Hematopoietic multipotent progenitor cell (in vitro differentiated cells): ENCODE measurements at regions not wholly inside any gene's neighbourhood (a gene's known extent, or its start where the extent isn't known, plus 50 kb on each side); places are given as distances from the start of the nearest gene placed in this dataset.
A peak's percentile ranks its signal among the peaks of the same experiment; 100 is the strongest.
"Not testable (repeated sequence)": the region's sequence is repeated elsewhere in the genome, so short reads cannot be mapped to it uniquely, and the experiment has no call there.

Source experiments
- DNase-seq, 3 donors: peaks; one replicate each; pipeline ENCODE4 v3.0.0-alpha.2; 2011 to 2015; ENCODE audit warnings: low read depth in 2 of 3, low spot score in 2 of 3

DNA sequence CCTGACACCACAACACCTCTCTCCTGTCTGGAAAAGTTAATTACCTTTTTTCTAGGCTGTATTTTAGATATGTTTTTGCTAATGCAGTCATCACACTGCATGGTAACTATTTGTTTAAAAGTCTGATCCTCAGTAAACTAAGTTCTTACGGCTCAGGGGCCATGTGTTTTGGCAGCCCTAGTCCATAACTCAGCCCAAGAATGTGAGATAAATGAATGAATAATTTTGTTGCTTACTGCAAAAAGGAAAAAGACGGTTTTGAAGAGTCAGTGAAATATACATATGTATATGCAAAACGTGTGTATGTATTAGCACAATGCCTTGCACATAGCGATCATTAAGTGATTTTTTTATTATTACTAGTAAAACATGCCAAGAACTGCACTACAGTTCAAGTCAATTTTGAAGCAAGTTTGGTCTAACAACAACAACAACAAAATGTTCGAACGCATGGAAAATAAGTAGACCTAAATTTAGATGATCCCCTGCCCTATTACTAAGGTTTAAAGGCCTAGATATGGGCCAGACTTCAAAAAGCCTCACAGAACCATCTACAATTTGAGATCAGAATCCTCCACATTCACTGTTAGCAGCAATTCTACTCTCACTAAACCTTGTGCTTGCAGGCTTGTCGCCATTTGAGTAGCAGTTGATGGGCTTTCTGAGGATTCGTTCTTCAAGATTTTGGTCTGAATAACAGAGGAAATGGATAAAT lies 140.0 kb downstream of the NDUFA12 start:
- no peak for DNase-seq

GRCh38 chr12:94862421-94862820 lies 141.1 kb downstream of the NDUFA12 start:
- no peak for DNase-seq

- DNase-seq: no peak
Measured at GRCh38 chr12:94856324-94856723, 147.2 kb downstream of the NDUFA12 start.

GRCh38 chr12:94855853-94856252 lies 147.6 kb downstream of the NDUFA12 start:
- no peak for DNase-seq

DNA sequence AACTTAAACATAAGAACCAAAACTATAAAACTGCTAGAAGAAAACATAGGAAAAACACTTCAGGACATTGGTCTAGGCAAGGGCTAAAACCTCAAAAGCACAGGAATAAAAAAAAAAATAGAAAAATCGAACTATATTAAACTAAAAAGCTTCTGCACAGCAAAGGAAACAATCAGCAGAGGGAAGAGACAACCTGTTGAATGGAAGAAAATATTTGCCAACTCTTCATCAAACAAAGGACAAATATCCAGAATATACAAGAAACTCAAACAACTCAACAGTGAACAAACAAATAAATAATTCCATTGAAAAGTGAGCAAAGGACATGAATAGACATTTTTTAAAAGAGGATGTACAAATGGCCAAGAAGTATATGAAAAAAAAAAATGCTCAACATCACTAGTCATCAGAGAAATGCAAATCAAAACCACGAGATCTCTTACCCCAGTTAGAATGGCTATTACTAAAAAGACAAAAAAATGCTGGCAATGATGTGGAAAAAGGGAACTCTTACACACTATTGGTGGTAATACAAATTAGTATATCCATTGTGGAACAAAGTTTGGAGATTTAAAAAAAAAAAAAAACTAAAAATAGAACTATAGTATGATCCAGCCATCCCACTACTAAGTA lies 152.0 kb downstream of the NDUFA12 start:
- peak in 1 of 3 donors; percentile 20 for DNase-seq

DNA sequence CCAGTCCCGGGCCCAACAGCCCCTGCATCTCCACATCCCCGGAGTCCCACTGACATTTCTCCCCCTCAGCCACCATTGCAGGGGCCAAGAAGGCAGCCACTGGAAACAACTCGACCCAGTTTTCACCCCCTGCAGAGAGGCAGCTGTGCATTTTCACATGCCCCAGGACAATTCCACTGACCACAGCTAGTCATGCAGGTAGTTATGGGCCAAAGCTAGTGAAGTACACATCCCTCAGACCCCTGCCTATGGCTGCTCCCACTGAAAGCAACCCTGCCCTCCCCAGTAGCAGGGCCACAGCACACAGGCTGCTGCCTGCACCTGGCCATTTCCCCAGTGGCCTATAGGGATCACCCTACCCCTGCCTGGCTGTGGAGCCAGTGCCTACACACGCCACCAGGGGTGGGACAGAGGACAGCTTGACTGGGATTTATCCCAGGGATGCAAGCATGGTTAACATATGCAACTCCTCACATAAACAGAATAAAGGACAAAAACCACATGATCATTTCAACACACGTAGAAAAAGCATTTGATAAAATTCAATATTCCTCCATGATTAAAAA lies 154.0 kb downstream of the NDUFA12 start:
- no peak for DNase-seq

GRCh38 chr12:94848966-94849365 lies 154.5 kb downstream of the NDUFA12 start:
- DNase-seq: no peak

- DNase-seq: no peak
Measured at GRCh38 chr12:94845110-94845509, 158.4 kb downstream of the NDUFA12 start.

DNA sequence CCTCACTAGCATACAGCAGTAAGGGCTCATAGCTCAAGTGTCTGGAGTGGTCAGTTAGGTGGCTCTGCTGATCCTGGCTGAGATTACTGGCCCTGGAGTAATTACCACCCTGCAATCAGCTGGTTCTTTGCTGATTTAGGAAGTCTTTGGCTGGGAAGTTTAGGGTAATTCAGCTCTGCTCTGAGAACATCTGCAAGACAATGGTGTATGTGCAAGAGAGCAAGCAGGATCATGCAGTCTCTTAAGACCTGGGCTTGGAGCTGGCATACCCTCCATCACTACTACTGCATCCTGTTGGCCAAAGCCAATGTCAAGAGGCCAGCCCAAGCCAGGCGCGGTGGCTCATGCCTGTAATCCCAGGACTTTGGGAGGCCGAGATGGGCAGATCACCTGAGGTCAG lies 159.0 kb downstream of the NDUFA12 start:
- no peak for DNase-seq

DNA sequence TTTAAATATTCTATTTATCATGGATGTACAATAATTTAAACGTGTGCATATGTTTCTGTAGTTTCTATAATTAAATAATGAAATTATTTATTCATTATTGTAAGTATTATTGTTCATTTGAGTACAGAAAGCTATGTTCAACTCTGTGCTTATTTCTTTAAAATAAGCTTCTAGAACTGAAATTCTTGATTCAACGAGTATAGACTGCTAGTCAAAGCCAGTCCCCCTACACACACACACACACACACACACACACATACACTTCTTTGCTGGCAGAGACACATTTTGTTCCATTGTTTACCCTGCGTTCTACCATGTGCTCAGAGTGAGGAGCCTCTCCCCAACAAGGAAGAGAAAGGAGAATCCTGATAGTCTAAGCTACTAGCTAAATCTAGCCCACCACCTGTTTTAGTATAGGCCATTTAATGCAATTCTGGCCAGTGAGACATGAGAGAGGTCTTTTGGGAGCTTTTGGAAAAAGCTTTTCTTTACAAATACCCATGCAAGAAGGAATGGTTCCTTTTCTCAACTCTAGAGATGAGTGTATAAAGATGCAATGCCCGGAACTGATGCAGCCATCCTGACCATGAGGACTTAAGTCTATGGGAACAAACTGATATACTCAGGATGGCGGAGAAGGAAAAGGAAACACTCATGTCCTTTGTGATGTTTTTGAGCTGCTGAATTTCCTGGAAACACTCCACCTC lies 161.4 kb downstream of the NDUFA12 start:
- DNase-seq: no peak

- no peak for DNase-seq
Measured at GRCh38 chr12:94841177-94841576, 162.3 kb downstream of the NDUFA12 start.

GRCh38 chr12:94839347-94839746 lies 164.2 kb downstream of the NDUFA12 start:
- no peak for DNase-seq

- not testable (repeated sequence) for DNase-seq
Measured at GRCh38 chr12:94836952-94837670, 166.4 kb downstream of the NDUFA12 start.

GRCh38 chr12:94834036-94834625 lies 169.4 kb downstream of the NDUFA12 start:
- no peak for DNase-seq

- no peak for DNase-seq
Measured at GRCh38 chr12:94832780-94833681, 170.5 kb downstream of the NDUFA12 start.

DNA sequence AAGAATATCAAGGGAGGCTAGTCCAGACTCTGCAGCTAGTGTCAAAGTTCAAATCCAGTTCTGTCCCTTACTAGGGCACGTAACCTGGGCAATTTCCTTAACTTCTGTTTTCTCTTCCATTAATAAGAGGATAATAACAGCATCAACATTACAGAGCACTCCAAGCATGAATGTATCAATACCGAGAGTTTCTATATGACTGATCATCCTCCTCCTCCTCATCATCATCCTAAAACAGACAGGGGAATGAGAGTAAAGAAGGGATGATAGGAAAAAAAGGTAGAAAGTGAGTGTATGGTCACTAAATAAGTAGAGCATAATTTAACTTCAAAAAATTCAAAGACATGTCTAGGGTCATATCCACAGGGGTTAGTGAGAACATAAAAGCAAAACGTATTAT lies 171.4 kb downstream of the NDUFA12 start:
- DNase-seq: no peak

DNA sequence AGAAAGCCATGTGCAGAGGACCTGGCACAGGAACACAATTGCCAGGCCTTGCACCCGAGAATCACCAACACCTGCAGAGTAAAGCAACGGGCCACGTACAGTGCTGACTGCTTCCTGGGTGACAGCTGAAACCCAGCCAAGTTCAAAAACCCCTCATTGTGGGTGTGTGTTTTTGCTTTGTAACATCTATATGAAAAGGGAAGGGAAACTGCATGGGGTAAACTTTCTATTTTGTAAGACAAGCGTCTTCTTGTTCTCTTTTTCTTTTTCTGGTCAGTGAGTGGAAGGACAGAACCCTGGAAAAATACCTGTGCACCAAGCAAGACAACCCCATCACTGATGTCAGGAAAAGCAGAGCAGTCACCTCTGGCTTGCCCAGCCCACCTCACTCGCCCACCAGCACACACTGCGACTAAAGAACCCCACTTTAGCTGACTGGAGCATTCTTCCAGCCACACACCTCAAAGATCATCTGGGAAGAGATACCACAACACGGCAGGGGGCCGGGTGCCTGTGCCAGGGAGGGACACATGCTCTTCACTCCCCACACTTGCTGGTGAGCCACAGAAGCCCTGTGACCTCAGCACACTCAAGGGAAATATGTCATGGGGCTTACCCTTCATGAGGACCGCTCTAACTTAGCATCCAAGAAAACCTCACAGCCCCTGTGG lies 172.3 kb downstream of the NDUFA12 start:
- no peak for DNase-seq

- no peak for DNase-seq
Measured at GRCh38 chr12:94829552-94829951, 173.9 kb downstream of the NDUFA12 start.

- DNase-seq: no peak
Measured at GRCh38 chr12:94819011-94819410, 168.7 kb upstream of the TMCC3 start.
